ENCODE measurements at regions not wholly inside any gene's neighbourhood (a gene's known extent, or its start where the extent isn't known, plus 50 kb on each side); places are given as distances from the start of the nearest gene placed in this dataset.
"Not testable (repeated sequence)": the region's sequence is repeated elsewhere in the genome, so short reads cannot be mapped to it uniquely, and the experiment has no call there.

DNA sequence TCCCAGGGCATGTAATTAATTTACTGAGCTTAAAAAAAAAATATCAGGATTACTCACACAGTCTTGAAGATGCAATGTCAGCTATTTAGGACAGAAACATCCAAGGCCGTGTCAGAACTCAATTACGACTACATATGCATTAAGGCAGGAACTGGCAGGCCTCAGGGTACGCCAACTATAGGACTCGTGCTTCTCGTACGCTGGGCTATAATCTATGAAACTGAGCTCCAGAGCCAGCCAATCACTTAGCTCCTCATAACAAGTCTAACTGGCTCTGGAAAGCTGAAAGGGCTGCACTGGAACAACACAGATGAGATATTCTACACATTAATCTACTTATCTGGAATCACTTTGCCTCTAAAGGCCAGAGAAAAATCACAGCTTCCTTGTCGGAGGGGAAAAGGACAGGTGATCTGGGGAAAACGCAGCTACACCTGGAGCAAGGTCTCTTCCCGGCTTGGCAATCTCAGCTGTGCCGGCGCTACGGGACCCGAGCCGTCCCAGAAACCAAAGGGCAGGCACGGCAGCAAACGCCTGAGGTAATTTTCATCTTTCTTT lies 212.0 kb downstream of the DEPDC1B start:
- DNase-seq: no peak

DNA sequence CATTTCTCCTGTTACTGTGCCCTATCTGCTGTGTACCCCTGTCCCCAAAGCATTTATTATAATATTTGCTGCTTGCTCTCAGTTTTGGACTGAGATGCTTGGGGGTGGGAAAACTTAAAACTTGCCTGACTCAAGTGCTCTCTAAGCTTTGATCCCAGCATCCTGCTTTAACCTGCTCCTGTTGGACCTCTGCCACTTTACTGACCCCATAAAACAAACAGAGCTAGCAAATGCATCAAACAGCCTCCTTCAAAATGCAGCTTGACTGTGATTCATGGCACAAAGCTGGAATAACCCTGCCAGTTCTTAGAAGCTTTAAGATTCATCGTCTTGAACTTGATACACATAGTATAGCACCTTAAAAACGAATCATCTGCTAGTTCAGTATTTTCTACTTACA lies 212.5 kb downstream of the DEPDC1B start:
- no peak for DNase-seq

DNA sequence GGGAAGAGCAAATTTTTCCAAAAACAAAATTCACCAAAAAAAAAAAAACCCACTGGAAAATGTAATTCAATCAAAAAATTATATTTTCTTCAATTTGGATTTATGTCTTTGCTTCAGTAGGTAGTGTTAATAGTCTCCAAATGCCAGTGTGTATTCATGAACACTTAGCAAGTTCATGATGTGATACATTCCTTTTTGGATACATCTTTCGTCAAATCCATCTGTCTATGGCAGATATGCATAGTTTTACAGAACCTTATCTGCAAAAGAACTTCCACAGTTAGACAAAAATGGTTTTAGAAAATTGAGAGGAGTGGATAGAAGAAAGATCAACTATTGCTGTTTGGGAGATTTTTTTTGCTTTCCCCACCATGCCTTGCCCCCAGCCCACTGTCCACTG lies 214.6 kb downstream of the DEPDC1B start:
- DNase-seq: no peak

DNA sequence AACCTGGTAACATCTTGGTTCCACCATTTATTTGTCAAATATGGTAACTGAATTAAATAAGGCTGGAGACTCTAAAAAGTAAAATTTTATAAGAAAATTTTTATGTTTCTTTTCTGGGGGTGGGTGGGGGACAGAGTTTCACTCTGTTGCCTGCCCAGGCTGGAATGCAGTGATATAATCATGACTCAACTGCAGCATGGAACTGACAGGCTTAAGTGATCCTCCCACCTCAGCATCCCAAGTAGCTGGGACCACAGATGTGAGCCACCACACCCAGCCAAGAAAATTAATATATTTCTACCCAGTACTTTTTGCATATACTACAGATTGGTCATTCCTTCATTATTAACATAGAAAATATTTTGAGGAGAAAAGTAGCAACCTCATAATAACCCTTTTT lies 216.9 kb downstream of the DEPDC1B start:
- DNase-seq: no peak

DNA sequence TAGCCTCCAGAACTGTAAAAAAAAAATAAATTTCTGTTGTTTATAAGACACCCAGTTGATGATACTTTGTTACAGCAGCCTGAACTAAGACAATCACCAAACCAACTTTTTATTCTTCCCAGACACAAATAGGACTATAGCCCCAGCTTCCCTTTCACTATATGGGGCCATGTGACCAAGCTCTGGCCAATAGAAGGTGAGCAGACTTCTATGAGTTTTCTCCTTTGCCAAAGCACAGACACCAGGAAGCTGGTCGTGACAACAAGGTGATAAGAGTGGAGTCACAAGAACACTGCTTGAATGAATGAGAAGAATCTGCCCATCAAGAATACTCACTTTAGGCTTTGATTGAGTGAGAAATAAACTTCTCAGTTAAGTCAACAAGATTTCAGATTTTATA lies 217.7 kb downstream of the DEPDC1B start:
- no peak for DNase-seq

DNA sequence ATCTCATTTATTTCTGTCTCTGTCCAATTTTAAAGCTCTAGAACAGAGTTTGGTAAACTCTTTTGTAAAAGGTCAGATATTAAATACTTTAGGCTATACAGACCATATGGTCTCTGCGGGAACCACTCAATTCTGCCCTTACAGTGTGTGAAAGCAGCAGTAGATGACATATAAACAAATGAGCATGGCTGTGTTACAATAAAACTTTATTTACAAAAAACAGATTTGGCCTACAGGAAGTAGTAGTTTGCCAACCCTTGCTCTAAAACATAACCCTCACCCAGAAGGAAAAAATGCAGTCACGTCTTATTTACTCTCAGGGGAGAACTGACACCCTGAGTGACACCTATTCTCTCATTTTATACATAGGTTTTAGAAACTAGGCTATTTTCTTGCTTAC lies 220.4 kb downstream of the DEPDC1B start:
- DNase-seq: no peak

DNA sequence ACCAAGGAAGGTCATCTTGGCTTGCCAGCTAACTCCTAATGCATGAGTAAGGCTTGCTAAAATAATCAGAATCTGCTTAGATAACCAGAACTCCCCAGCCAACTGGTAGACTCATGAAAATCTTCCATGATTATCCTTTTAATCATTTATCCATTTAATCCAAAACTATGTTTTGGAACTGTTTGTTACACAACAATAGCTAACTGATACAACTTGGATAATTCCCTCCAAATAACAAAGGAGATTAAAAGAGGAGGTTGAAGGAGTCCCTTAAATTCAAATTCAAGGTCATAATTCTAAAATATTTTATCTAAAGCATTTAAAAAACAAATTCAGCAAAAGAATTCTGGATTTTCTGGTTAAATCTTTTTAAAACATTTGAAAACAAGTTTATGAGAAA lies 222.1 kb downstream of the DEPDC1B start:
- DNase-seq: no peak

DNA sequence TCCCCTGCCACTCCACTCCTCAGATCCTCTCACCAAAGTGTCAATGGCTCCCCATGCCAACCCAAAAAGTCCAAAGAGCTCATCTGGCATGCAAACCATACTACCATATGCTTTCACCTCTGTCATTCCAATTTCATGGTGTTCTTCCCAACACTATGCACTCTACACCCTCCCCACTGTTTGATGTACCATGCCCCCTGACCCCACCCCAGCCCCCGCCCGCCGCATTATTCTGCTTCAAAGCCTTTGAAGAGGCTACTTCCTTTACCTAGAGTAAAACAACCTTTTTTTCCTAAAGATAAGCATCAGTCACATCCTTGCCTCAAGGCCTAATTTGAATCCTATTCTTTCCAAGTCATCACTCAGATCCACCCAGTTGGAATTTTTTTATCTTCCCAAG lies 226.3 kb downstream of the DEPDC1B start:
- no peak for DNase-seq

DNA sequence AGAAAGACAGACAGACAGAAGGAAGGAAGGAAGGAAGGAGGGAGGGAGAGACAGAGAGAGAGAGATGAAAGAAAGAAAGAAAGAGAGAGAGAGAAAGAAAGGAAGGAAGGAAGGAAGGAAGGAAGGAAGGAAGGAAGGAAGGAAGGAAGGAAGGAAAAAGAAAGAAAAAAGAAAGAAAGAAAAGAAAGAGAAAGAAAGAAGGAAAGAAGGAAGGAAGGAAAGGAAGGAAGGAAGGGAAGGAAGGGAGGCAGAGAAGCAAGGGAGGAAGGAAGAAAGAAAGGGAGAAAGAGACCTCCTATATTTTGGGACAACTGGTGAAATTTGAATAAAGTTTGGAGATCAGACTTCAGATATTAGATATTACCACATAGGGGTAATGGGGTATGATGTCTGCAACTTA lies 226.9 kb downstream of the DEPDC1B start:
- not testable (repeated sequence) for DNase-seq

DNA sequence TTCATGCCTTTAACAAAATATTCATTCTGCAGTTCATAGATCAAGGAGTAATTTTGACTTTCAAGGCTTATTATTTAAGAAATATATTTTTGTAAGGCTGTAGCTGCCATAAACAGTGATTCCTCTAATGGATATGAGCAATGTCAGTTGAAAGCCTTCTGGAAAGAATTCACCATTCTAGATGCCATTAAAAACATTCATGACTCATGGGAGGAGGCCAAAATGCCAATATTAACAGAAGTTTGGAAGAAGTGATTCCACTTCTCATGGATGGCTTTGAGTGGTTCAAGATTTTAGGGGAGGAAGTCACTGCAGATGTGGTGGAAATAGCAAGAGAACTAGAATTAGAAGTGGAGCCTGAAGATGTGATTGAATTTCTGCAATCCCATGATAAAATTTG lies 229.1 kb downstream of the DEPDC1B start:
- DNase-seq: no peak

DNA sequence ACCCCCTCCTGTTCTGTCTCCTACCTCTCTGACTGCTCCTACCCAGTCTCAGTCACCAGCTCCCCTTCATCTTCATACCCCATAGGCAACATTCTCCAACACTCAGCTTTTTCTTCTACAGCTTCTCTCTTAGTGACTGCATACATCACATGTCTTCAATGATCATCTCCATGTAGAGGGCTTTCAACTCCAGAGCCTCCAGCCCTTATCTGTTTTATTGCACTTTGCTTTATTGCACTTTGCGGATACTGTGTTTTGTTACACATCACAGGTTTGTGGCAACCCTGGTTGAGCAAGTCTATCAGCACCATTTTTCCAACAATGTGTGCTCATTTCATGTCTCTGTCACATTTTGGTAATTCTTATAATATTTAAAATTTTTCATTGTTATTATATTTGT lies 230.7 kb downstream of the DEPDC1B start:
- no peak for DNase-seq

DNA sequence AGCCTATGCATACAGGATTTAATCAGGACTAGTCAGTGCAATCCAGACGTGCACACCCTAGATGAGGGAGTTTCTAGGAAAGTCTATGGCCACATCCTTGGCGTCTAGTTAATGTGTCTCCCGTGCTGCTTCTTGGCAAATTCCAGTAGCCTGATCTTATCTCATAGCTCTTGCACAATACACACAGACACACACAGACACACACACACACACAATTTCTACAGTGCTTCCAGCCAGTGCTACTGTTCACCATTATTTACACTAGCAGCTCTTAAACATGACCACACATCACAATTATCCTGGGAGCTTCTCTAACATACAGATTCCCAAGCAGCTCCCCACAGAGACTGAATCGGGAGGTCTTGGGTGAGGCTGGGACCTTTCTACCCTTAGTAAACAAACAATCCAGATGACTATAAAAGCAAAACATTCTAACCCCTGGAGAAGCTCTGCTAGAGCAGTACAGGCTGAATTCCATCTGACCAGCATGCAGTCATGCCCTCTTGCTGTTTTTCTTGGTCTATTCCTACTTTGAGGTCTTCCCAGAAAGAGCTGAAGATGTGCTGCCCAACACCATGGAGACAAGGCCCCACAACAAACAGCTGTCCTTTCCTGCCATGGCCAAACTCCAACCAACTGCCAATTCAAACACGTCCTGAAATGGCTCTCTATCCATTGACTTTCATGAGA lies 236.6 kb downstream of the DEPDC1B start:
- DNase-seq: no peak

DNA sequence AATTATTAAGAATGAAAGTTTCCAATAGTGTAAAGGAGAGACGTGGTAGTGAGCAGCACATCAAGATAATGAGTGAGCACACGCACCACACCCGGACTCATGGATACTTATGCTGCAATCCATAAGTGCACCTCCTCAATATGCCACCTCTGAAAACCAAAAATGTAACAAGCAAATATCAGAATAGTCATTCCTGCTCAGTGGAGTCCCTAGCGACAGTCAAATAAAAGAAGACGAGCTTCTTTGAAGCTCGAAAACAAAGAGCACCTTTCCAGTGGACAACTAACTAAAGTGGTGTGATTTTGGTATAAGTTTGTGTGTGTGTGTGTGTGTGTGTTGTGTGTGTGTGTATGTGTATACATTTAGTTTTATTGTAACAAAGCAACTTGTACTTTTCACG lies 241.3 kb downstream of the DEPDC1B start:
- DNase-seq: no peak

DNA sequence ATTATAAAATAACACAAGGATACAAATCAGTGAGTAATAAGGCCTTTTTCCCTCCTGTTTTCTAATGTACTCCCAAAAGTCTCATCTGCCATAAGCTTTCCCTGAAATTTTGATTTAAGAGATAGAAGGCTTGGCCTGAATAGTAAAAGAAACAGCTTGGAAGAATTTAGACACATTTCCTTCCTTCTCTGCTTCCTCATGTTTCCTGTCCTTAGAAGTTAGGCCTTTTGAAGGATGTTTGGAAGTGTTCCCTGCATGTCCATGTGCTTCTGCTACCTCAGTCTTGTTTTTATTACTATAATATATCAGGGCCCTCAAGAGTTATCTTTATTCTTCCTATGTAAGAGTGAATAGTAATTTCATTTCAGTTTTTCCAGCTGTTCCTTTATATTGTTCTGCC lies 242.7 kb downstream of the DEPDC1B start:
- no peak for DNase-seq

DNA sequence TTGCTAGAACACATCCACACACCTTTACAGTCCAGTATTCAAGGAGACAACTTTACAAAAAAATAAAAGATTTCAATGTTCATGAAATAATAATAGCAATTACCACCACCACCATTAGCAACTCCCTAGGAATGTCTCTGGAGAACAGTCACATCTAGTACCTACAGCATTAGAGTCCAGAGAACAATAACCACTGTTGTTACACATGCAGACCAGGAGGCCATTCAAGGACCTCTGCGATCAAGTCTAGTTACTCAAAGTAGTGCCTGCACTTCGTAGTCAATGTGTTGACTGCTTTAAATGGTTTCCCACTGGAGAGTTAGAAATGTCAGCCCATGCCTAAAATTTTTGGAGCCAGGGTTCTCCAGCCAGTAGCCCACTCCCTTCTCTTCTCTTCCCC lies 244.4 kb downstream of the DEPDC1B start:
- no peak for DNase-seq

DNA sequence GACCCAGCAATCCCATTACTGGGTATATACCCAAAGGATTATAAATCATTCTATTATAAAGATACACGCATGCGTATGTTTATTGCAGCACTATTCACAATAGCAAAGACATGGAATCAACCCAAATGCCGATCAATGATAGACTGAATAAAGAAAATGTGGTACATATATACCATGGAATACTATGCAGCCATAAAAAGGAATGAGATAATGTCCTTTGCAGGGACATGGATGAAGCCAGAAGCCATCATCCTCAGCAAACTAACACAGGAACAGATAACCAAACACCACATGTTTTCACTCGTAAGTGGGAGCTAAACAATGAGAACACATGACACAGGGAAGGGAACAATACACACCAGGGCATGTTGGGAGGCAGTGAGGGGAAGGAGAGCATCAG lies 245.7 kb downstream of the DEPDC1B start:
- not testable (repeated sequence) for DNase-seq

DNA sequence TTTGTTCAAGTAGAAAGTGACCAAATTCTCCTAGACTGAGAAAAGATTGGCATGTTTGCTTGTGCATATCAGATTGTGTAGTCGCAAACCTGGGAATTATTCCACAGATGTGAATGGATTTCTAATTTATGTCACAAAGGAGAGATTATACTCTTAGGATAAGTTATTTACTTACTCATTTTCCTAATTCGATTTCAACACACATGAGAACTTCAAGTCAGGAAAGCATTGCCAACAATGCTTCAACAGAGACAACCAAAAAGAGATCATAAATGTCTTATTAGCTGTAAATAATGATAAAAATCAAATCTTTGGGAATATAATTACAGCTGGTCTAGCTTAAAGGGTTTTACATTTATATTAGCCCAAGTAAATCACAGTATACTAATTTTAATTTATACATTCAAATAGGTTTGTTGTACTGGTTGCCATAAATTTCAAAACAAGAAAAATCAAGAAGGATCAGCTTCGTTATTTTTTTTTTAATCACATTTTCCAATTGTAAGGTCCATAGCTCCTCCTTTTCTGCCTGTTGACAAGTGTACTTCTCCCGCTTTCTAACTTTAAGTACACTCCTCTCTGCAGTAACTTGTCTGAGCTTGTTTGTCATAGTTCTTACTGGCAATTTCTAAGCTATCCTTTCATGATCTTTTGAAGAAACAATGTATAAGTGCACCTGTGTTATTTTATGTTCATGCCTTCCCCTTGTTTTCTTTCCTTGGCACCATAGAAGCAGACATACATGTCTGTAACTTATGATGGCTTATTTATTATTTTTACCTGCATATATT lies 246.6 kb downstream of the DEPDC1B start:
- no peak for DNase-seq

DNA sequence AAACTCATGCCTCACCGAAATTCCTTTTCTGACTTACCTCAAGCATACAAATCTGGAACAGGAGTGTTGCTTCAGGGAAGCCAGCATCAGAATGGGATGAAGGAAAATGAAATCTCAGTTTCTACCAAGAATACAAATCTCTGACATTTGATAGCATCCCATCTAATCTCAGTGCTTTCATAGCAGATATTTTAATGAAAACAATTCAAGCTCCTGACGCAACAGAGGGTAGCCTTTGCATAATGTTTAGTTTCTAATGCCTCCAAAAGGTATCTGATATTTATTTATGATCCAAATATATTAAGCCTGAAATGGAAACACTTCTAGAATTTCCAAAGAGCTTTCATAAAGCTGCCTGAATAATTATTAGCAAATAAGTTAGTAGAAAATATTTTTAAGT lies 251.4 kb downstream of the DEPDC1B start:
- no peak for DNase-seq

DNA sequence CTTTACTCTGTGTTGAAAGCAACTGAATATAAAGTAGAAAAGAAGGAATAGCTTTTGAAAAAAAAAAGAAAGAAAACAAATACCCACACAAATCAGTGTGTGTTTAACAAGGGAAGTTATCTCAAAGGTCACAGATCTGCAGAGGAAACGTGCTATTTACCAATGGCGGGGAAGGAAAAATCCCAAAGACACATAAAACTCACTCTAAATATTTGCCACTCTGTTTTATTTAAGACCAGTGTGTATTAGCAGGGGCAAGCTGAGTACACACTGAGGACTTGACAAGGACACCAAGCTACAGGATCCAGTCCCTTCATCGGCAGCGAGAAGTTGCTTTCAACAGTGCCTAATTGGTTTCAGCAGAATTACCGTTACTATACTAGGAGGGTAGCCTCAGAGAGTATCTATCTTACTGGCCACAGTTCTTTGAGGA lies 252.5 kb downstream of the DEPDC1B start:
- no peak for DNase-seq

DNA sequence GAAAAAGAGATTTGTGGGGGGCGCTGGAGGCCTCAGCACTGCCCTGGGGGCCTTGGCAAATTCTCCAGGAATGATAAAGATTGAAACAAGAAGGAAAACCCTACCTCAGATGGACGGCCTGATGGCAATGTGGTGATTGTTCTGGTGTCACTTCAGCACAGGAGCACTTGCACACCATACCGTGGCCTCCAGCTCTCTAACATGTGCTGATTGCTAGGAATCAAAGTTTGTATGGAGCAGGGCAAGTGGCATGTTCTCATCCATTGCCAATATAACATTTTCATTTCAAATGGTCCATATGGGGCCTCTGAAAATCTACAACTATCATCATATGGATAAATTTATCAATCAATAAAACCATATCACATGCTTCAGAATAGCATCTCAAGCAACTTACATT lies 253.0 kb downstream of the DEPDC1B start:
- no peak for DNase-seq

DNA sequence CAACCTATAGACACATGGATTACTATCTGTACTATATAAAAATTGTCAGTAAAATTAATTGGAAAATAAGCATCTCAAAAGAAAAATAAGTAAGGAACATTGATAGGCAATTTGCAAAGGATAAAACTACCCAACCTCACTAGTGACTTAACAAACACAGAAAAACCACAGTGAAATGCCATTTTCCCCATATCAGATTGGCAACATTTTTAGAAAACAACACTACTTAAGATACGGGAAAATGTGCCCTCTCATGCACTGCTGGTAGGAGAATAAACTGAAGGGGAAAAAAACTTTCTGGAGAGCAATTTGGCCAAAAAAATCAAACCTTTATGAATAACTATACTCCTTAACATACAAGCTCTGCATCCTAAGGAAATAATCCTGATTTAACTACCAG lies 254.0 kb downstream of the DEPDC1B start:
- no peak for DNase-seq

DNA sequence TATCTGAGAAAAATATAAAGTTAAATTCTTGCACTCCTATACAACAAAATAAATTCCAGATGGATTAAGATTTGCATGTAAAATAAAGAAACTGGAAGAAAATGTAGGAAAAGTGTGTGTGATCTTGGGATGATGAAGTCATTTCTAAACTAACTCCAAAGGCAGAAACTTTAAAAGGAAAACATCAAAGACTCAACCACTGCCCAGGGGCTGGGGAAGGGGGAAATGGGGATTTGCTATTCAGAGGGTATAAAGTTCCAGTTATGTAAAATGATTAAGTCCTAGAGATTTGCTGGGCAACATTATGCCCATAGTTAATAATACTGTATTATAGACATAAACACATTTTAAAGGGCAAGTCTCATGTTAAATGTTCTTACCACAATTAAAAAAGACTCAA lies 254.5 kb downstream of the DEPDC1B start:
- DNase-seq: no peak

DNA sequence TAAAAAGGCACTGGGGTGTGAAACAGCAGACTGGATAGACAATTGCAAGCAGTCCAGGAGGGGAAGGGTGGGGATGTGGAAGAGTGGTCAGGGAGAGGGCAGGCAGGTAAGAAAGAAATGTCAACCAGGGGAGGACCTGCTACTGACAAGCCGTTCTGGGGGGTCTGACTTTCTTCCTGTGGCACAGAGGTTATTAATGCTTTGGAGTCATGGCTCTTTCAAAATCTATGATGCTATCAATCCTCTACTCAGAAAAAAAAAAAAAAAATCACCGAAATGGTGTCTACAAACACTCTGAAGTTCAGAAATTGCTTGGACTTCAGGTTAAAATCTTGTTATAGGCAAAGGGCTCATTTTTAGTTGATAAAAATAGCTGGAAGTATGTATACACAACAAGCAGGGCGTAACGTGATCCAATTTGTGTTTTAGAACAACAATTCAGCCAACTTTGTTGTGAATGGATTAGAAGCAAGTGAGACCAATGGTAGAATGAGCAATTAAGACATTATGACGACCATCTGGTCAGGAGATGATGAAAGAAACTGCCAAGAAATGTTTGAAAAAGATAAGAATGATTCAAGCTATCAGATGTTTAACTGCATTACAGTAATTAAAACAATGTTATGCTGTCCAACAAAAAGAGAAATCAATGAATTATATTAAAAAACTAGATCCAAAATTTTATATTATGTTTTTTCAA lies 255.2 kb downstream of the DEPDC1B start:
- DNase-seq: no peak

DNA sequence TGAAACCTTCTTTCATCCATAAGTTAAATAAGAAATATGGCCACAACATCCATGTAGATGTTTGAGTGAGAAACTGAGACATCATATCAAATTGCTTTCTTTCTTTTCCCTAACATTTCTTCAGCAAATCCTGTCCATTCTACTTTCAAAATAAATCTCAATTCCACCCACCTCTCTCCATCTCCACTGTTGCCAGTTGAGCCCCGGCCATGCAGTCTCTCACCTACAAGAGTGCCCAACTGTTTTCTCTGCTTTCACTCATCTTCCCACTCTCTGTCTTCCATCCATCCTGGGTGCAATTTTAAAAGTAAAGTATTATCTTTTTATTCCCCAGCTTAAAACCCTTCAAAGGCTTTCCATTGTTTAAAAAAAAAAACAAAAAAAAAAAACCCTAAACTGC lies 260.4 kb downstream of the DEPDC1B start:
- DNase-seq: no peak

Data from stimulated activated CD4-positive, alpha-beta T cell treated with anti-CD3 and anti-CD28 coated beads, Interleukin-2, amount 100 ng/mL, for 48 hours (primary cell).